RPMI8226 (cell line): ENCODE measurements at regions not wholly inside any gene's neighbourhood (a gene's known extent, or its start where the extent isn't known, plus 50 kb on each side); places are given as distances from the start of the nearest gene placed in this dataset.
A peak's percentile ranks its signal among the peaks of the same experiment; 100 is the strongest.
"Not testable (repeated sequence)": the region's sequence is repeated elsewhere in the genome, so short reads cannot be mapped to it uniquely, and the experiment has no call there.

Experiments used
- DNase-seq: peaks from one replicate; pipeline ENCODE4 v3.0.0-alpha.2; 2015

DNA sequence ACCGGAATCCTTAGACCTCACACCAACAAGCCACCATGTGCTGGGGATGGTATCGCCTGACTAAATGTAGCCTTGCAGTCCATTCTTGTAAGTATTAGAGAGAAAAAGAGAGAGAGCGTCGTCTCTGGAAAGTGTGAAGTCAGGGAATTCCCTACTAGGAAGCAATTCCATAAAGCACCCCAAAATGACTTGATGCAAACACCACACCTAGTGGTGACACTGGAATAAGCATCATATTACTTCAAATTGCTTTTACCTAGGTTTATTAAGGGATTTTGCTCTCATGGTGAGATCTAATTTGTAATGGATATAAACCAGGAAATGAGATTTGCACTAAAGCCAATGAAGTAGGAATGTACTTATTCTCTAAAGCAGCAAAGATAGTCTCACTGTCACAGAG is 111.4 kb upstream of the METTL9 start:
- DNase-seq, result not testable (repeated sequence)

DNA sequence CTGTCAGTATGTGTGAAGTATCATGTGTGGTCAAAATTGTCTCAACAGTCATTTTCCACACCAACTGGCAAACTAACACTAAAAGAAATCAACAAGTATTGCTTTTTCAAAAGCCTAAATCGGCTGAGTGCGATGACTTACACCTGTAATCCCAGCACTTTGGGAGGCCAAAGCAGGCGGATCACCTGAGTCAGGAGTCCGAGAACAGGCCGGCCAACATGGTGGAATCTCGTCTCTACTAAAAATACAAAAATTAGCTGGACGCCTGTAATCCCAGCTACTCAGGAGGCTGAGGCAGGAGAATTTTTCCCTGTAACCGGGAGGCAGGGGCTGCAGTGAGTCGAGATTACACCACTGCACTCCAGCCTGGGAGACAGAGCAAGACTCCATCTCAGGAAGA is 100.3 kb upstream of the METTL9 start:
- not testable (repeated sequence) for DNase-seq

DNA sequence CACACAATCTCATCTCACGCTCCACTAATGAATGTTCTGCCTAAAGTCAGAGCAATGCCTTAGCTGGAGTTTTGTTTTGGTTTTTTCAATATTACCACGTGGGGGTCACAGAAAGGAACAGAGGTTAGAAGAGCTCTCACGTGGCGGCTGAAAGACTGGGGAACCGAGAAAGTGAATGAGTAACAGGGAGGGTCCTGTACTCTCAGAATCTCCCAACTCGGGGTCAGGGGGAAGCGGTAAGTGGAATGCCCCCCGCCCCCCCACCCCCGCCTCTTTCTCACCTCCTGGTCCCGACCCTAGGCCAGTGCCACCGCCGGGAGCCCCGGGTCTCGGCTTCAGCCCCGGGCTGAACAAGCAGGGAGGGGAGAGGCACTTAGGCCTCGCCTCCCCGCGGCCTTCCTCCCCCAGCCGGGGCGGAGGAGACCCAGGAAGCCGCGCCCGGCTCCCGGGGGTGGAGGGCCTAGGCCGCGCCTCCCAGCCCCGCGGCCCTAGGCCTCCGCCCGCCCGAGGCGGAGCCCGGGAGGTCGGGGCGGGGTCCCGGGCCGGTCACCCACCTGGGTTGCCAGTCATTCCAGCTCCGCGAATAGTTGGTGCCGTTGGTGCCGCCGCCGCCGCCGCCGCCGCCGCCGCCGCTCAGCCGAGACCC is 98.0 kb upstream of the METTL9 start:
- DNase-seq, result peak; percentile 73

DNA sequence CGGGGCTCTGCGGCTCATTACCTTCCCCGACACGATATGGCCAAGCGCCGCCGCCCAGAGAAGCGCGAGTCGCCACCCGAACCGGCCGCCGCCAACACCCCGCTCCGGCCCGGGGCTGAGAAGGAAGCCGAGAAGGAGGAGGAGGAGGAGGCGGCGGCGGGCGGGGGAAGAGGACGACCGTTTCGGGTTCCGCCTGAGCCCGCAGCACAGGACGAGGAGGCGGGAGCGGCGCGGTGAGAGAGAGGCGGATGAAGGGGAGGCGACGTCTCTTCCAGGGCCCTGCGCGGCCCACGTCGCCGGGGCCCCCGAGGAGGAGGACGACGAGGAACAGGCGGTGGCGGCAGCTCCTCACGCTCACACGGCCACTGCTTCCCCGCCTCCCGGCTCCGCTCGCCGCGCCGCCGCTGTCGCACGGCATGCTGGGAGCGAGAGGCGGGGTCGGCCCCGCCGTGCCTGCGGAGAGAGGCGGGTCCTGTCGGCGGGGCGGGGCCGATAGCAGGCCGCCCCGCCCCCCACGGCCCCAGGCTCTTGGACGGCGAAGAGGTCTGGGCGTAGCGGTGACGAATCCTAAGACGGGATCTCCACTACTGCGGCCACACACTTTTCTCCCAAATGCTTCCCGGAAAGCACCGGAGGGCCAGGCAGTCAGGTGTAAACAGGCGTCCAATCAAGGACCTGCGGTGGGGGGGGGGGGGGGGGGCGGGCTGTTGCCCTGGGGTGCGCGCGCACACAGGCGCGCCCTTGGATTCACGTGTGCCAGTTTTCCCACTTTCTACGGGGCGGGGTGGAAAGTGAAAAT is 97.3 kb upstream of the METTL9 start:
- peak; percentile 98 for DNase-seq

DNA sequence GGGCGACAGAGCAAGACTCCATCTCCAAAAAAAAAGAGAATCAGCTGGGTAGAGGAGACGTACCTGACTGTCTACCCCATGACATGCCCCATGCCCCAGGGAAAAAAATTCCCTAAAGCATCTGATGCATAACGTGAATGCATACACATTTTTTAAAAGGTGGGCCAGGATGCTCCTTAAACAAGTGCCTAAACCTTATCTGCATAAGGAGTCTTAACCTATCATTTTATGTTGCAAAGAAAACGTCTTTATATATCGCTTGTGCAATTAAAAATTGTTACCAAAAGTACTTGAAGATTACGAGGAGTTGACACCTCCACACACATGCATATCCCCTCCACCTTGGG is 95.8 kb upstream of the METTL9 start:
- peak; percentile 1 for DNase-seq

DNA sequence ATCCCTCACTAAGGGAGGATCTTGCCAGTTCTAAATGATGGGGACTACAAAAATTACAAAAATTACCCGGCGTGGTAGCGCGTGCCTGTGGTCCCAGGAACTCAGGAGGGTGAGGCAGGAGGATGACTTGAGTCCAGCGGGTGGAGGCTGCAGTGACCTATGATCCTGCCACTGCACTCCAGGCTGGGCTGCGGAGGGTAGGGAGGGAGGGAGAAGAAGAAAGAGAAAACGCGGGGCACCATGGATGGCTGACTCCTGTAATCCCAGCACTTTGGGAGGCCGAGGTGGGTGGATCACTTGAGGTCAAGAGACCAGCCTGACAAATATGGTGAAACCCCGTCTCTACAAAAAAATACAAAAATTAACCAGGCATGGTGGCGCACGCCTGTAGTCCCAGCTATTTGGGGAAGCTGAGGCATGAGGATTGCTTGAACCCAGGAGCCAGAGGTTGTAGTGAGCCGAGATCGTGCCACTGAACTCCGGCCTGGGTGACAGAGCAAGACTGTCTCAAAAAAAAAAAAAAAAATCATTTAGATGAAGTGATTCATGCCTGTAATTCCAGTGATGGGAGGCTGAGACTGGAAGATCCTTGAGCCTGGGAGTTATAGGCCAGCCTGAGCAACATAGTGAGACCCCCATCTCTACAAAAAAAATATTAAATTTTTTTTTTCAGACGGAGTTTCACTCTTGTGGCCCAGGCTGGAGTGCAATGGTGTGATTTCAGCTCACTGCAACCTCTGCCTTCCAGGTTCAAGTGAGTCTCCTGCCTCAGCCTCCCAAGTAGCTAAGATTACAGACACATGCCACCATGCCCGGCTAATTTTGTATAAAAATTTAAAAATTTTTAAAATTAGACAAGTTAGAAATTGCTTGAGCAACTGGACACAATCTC is 95.2 kb upstream of the METTL9 start:
- DNase-seq, result peak; percentile 2

DNA sequence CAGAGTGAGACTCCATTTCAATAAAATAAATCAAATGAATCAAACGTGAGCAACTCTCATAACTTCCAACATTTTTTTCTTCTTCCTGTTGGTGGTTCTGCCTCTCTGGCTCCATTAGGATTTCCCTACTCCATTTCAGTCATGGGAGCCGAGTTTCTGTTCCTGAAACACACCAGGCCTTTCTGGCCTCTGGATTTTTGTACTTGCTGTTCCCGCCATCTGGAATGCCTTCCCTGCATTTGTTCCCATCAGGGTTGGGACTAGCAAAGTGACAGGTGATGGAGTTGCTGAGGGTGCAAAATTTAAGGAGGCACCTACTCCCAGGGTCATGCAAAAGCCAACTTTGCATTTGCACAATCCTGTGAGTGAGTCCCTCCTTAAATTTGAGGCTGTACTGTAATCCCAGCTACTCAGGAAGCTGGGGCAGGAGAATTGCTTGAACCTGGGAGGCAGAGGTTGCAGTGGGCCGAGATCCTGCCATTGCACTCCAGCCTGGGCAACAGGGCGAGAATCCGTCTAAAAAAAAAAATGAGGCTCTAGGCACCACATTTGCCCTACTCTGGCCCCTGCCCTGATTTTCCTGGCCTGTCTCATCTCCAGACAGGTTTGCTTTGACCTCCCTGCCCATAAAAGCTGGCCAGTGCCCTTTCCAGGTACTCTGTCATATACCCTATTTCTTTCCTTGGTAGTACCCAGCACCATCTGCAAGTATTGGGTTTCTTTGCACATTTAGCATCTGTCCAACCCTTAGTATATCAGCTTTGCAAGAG is 93.4 kb upstream of the METTL9 start:
- DNase-seq, result not testable (repeated sequence)

DNA sequence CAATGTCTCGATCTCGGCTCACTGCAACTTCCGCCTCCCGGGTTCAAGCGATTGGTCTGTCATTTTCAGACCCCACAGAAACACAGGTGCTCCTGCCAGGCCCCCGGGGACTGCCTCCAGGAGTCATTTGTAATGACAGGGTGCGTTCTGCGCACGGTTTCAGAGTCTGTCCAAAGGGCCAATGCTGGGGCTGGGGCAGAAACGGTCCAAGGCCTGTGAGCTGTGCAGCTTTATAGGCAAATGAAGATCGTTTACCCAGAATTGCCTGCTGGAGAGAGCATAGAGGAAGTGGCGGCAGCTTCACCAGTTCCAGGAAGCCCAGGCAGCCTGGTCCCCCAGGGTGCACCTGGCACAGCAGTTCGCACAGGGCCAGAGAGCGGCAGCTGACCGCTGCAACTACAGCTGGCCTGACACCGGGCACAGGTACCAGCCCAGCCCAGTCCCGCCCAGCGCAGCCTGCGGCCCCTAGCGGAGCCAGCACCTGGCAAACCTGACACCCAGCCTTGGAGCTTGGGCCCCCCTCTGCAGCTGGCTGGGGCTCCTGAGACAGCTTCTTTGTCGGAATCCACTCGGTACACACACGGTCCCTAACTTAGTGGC is 92.4 kb upstream of the METTL9 start:
- DNase-seq, result peak; percentile 87

DNA sequence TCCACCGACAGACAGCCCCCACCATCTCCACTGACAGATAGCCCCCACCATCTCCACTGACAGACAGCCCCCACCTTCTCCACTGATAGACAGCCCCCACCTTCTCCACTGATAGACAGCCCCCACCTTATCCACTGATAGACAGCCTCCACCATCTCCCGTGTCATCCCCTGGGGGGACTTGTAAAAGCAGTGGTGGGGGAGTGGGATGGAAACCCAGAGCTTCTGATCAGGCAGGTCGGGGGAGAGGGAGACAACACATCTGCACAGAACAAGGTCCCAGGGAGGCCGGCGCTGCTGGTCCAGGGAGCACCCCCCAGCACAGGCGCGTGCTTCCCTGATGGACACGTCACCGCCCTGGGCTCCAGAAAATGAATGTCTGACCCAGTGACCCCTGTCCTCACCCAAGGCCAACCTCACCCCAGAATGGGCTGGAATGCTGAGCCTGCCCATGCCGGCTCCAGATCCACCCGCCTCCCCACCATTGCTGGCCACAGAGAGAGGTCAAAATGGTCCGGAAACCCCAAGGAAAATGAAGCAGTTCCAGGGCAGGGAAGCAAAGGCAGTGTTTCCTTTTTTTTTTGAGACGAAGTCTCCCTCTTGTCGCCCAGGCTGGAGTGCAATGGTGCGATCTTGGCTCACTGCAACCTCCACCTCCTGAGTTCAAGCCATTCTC is 91.6 kb upstream of the METTL9 start:
- not testable (repeated sequence) for DNase-seq

DNA sequence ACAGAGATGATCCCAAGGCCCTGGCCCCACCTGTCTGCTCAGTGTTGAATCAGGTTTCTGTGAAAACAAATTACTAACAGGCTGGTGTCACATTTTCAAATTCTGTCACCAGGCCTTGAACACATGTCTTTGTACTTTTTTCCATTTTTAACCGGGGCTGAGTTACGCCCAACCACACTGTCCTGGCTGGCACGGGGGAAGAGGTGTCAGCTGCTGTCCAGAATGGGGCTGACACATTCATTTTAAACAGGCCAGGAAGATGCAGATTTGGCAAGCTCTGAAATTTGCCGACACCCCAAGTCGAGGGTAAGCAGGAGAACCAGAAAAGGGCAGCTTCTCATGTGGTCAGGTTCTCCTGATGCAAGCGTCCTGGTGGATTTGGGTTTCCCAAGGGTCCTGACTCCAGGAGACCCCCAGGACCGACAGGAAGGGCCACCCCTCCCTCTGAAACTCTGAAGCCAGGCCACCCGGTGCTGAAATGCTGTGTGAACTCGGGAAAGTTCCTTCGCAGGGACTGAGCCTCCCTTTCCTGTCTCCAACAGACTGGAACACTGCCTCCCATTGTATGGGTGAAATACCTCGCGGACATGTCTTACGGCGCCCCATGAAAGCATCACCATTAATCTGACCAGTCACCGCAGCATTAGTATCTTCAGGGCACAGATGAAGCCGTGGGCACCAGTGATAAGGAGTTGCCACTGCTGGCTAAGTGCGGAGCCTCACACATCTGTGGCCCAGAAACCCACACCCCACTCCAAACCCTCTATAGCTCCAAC is 90.5 kb upstream of the METTL9 start:
- DNase-seq, result not testable (repeated sequence)

DNA sequence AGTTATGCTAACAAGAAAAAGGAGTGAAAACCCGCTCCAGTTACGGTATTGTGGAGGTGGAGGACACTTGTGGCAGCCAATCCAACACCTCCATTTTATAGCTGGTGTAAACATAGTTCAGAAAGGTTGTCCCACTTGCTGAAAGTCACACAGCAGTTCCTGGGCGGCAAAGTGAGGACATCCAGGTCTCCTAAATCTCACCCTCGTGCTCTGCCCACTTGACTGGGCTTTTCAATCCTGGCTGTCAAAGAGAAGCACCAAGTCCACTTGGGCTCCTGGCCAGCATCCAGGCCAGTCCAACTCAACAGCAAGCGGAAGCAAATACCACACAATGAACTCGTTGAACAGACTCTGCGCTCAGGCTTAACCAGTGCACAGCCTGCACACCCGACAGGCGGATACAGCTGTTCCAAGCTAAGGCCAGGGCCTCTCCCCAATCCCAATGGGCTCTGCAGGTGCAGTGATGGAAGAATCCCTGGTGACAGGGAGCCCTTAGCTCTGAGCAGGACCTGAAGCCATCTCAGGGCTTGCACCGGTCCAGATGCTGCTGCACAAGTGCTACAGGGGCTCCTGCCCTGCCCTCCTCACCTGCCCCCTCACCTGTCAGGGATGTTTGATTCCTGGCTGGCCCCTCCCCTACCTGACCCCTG is 89.8 kb upstream of the METTL9 start:
- not testable (repeated sequence) for DNase-seq

DNA sequence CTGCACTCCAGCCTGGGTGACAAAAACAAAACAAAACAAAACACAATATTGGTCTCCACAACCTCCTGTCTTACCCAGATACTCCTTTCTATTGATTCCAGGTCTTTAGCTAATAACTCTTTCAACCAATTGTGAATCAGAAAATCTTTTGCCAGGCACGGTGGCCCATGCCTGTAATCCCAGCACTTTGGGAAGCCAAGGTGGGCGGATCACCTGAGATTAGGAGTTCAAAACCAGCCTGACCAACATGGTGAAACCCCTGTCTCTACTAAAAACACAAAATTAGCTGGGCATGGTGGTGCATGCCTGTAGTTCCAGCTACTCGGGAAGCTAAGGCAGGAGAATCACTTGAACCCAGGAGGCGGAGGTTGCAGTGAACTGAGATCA is 88.5 kb upstream of the METTL9 start:
- not testable (repeated sequence) for DNase-seq

DNA sequence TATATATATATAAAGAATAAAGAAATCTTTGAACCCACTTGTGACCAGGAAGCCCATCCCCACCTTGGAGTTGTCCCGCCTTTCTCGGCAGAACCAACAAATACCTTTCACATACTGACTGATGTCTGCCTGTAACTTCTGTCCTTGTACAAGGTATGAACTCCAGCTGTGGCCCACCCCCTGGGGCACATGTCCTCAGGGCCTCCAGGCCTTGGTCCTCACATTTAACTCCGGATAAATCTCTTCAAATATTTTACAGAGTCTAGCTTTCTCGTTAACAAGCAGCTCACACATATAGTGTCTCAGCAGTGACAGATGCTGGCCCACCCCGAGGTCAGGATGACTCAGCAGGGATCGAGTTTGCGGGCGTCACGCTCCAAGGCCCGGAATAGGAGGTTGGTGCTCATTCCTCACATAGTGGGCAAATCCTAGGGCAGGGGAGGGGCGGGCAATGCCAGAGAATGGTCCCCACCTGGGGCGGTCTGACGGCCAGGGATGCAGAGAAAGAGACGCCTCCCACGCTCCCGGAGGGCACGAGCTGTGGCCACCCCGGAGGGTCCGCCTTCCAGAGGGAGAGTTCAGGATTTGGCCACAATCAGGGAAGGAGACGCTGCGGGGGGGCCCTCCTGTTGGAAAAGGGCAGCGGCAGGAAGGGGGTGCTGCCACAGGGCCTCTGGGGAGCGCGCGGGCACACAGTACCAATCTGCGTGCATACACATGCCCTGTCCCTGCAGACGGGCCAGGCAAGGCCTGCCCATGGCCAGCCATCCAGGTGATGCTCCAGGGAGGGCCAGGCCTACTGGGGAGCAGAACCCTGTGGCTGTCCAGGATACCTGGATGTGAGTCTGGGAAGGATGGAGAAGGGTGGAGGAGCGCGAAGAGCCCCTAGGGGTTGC is 87.8 kb upstream of the METTL9 start:
- DNase-seq, result not testable (repeated sequence)

DNA sequence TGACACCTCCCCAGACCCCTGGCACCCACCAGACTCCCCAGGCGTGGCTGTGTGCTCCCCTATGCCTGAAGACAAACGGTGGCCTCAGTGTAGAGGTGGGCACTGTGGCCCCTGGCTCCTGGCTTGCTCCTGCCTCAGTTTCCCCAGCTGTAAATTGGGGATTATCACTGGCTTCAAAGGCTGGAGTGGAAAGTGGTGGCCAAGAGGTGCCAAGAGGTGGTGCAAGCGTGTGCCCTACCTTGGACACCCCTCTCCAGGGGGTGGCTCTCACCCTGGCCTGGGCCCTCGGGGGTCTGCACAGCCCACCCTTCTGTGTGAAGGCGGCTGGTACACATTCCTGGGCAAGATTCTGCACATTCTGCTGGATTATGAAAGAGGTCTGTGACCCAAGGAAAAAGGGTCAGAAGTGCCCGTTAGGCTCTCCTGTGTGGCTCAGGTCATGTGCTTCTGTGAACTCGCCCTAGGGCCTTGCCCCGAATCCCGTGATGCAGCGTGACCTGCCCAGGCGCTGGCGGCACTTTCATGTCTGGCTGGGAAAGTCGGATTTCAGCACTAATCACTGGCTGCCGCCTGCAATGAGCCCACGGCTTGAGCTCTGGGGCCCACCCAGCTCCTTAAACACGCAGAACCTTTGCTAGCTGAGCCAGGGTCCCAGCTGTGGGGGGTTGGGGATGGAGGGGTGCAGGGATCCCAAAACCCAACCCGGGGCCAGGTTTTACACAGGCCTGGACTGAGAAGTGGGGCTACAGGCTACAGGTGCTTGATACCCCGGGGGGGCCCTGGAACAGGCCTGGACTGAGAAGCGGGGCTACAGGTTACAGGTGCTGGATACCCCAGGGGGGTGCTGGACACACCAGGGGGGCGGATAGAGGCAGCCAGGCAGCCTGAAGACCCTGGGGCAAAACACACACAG is 86.8 kb upstream of the METTL9 start:
- not testable (repeated sequence) for DNase-seq

DNA sequence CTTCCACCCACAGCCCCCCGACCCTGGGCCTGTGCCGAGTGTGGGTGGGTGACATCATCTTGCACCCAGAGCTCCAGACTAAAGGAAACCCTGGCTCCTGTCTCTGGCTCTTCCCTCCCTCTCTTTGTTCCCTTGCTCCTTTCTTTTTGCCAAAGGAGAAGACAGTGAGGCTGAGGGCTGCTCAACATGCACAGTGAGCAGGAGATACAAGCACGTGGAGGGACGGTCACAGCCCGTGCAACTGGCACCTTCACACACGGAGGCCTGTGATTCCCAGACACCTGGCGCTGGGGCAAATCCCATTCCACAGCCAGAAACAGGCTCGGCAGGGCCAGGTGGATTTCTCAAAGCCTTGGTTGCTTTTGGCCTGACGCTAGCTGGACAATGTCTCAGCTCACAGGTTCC is 86.0 kb upstream of the METTL9 start:
- DNase-seq, result not testable (repeated sequence)

DNA sequence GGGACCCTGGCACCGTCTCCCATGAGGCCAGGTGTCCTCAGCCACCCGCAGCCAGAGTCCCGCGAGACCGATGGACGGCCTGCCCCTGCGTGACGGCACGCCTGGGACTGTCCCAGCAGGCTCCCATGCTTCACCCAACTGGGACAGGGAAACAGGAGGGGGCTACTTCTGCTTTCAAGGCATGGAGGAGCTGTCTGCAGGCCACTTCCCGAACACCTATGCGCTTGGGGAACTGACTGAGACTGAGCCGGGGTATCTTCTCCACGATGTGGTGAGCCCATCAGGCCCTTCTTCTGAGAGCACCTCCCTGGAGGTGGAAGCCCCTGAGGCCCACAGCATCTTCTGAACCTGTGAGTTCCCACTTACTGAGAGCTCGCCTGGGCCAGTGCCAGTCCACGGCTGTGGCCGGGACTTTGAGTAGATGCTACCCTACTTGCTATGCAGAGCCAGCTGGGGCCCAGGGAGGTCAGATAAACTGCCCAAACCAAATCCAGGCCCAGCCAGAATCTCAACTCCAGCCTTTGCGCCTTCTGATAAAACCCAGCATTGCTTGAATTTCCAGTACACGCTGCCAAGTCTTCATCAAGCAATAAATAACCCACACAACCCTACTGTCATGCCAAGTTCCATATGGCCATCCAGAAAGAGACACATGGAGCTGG is 85.4 kb upstream of the METTL9 start:
- DNase-seq, result not testable (repeated sequence)

DNA sequence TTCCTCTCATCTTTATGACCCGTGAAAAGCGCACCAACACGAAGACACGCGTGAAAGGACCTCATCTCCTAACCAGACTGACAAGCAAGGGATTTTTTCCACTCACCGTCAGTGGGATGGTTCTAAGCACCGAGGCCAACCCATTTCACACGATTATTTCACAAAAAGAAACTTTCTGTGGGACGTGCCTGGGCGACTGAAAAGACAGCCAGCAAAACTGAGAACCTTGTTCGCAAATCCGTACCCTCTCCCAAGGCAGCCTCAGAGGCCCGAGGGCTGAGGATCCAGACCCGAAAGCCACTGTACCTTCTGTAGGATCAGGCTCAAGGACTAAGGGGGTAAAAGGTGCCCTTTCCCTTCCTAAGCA is 84.9 kb upstream of the METTL9 start:
- DNase-seq, result not testable (repeated sequence)

DNA sequence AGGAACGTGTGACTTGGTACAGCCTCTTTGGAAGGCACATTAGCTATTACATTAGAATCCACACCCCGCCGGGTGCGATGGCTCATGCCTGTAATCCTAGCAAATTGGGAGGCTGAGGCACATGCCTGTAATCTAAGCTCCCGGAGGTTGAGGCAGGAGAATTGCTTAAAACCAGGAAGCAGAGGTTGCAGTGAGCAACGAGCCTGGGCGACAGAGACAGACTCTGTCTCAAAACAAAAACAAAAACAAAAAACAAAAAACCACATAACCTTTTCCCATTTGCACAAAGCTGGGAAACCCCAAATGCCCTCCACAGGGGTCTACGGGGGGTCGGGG is 82.7 kb upstream of the METTL9 start:
- not testable (repeated sequence) for DNase-seq
